ENCODE measurements at regions not wholly inside any gene's neighbourhood (a gene's known extent, or its start where the extent isn't known, plus 50 kb on each side); places are given as distances from the start of the nearest gene placed in this dataset.

DNA sequence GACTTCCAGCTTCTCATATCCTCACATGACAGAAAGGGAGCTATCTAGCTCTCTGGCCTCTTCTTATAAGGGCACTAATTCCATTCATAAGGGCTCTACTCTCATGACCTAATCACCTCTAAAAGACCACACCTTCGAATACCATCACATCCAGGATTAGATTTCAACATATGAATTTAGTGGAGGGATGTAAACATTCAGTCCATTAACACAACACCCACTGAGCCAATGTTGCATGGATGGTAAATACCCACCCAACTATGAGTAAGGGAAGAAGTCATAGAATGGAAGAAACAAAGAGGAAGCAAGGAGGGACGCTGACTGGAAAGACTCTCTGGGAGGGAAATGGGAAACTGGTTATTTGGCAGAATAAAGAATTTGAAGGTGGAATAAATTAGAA is 112.6 kb upstream of the CCDC112 start:
- no peak for DNase-seq (ENCODE audit: low read depth, low spot score)

DNA sequence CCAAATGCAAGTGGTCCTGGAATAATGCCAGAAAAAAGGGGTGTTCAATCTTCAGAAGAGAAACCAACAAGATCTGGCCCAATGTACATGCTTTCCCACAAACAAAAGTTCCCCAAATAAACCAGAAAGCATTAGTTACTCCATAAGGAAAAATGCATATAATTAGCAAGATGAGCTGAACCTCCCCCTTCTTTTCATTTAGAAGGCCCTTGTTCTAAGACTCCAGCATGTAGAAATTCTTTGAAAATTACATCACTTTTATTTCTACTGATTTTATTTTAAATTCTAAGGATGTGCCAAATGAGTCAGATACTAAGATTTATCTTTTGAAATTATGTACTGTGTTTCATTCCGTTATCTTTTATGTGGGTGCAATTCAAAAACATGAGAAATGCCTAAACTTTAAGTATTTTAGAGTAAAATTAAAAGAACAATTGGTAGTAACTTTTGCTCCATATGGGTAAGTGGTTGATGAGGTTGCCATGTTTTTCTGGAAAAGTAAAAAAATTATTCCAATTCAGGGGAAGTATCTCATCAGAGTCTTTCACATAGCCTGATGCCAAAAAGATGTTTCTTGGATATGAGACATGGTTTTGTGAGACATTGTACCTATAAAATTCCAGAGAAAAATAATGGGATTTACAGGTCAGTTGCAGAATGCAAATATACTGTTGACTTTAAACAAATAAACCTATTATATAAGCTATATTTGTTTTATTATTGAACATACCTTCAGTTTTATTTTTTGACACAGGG is 106.5 kb upstream of the CCDC112 start:
- no peak for DNase-seq (ENCODE audit: low read depth, low spot score)

DNA sequence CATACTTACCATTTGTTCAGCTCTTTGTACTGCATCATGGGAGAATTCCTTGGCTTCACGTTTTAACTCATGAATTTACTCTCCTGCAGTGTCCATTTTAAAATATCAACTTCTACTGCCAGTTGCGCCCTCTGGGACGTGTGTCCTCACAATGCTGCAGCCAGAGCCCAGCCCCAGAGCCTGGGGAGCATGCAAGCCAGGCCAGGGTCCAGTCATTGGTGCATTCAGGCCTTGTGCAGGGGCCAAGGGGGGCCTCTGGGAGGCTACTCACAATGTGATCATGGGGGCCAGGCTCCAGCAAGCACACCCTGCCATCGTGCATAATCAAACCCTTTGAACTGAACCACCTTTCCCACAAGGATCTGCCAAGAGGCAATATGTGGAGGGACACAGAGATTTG is 105.6 kb upstream of the CCDC112 start:
- DNase-seq (ENCODE audit: low read depth, low spot score) = no peak

DNA sequence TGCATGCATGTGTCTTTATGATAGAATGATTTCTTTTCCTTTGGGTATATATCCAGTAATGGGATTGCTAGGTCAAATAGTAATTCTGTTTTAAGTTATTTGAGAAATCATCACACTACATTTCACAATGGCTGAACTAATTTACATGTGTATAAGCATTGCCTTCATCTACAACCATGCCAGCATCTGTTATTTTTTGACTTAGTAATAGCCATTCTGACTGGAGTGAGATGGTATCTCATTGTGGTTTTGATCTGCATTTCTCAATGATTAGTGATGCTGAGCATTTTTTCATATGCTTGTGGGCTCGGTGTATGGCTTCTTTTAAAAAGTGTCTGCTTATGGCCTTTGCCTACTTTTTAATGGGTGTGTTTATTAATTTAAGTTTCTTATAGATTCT is 102.3 kb upstream of the CCDC112 start:
- DNase-seq (ENCODE audit: low read depth, low spot score) = no peak

DNA sequence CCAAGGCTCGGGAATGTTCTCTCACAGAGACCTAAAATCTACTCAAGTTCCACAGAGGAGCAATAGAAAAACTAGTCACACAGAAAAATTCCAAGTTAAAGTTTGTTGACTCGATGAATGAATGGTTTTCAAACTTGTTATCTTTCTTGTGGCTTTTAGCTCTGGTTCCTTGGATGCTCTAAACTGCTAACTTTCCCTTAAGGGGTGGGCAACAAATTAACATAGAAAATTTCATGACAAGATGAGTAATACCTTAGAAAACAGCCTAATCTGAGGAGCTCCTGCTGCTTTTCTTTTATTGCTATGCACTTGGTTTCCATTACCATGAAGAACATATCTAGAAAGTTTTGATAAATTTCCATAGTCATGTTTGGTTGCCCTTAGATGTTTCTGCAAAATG is 100.2 kb upstream of the CCDC112 start:
- no peak for DNase-seq (ENCODE audit: low read depth, low spot score)

DNA sequence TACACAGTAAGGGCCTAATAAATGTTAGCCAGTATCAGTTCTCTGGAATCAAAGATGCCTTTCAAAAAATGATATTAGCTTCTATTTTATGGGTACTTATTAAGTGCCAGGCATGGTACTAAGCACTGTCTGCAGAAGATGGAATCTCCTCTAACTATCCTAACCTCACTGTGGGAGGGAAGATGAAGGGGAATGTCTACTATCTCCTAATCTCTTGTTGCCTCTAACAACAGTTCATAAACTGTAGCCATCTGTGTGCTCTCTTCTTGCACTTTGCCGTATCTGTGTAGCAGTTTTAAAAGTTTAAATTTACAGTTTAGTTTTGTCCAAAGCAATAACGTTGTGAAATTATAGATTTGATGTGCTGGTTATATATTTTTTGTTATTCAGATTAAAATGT is 99.6 kb upstream of the CCDC112 start:
- no peak for DNase-seq (ENCODE audit: low read depth, low spot score)

DNA sequence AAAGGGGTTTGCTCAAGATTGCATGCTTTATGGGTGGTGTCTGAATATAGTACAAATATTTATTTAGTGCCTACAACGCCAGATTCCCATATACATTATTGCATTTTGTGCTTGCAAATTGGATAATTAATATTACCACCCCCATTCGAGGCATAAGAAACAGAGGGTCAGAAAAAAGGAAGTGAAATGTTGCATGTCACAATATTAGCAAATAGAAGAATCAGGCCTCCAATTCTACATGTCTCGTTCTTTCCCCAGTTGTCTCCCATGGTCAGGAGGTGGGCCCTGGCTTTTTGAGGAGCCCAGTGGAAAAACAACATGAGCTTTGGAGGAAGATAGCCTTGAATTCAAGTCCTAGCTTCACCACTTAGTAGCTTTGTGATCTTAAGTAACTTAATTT is 98.1 kb upstream of the CCDC112 start:
- no peak for DNase-seq (ENCODE audit: low read depth, low spot score)

DNA sequence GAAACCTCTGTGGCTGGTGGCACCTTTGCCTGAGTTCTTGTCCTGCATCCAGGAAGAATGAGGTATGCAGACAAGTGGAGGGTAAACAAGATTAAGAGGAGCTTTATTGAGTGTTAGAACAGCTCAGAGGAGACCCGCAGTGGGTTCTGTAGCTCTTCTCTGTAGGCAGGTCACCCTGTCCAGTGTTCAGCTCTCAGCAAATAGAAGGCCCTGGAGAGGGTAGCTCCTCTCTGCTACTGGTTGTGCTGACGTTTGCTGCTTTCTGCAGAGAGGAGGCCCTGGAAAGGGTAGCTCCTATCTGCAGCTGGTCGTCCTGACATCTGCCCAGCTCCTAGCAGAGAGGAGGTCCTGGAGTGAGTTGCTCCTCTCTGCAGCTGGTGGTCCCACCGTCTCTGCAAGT is 96.8 kb upstream of the CCDC112 start:
- no peak for DNase-seq (ENCODE audit: low read depth, low spot score)

DNA sequence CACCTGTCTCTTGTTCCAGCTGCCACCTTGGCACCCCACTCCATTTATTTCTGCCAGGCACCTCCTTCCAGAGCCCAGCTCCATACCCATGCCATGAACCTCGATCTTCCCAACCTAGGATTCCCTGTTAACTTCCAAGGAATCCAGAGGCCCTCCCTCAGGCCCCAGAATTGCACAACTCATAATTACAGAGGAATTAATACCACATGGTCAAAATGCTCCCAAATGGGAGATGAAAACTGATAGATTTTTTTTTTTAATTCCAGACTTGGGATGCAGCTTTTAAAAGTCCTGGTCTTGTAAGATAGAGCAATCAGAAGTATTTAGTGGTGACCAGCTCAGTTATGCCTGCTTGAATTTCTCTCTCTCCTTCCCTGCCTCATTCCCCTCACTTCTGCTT is 96.2 kb upstream of the CCDC112 start:
- no peak for DNase-seq (ENCODE audit: low read depth, low spot score)

DNA sequence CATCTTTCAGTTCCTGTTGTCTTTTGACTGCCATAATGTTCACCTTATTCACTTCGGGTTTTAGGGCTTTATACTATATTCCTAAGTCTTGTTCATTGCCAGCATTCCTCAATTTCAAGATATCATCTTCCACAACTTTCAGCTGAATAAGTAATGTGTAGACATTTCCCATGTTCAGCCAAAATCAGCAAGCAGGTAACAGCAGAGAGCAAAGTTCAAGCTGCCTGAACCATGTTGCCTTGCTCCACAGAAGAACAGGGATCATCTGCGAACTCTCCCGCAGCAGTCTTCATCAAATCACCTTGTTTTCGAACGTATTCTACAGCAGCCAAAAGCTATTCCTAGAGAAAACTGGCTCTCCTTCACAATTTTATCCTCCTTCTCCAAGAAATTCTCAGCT is 95.3 kb upstream of the CCDC112 start:
- DNase-seq (ENCODE audit: low read depth, low spot score) = no peak

DNA sequence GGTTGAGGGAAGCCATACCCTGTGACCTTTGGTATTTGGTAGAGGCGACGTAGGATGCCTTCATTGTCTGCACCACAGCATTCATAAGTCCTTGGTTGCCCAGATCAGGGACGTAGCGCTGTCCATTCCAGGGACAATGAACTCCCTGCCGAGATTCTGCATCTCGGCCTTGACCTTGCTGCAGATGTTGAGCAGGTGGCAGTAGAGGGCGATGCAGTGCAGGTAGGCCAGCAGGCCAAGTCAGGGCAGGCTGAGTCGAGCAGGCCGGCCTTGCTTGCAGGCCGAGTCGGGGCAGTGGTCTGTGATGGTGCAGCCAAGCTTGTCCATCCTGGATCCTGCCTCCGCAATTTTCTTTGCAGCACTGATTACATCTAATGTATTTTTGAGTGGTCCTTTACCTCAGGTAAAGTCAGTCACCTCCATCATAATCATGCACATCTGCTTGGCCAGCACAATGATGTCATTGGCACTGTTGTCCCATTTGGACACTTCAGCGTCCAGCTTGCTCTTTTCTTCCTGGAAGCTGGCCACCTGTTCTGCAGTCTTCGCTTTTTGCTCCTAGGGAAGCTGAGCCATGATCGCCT is 93.4 kb upstream of the CCDC112 start:
- DNase-seq (ENCODE audit: low read depth, low spot score) = peak; percentile 35

DNA sequence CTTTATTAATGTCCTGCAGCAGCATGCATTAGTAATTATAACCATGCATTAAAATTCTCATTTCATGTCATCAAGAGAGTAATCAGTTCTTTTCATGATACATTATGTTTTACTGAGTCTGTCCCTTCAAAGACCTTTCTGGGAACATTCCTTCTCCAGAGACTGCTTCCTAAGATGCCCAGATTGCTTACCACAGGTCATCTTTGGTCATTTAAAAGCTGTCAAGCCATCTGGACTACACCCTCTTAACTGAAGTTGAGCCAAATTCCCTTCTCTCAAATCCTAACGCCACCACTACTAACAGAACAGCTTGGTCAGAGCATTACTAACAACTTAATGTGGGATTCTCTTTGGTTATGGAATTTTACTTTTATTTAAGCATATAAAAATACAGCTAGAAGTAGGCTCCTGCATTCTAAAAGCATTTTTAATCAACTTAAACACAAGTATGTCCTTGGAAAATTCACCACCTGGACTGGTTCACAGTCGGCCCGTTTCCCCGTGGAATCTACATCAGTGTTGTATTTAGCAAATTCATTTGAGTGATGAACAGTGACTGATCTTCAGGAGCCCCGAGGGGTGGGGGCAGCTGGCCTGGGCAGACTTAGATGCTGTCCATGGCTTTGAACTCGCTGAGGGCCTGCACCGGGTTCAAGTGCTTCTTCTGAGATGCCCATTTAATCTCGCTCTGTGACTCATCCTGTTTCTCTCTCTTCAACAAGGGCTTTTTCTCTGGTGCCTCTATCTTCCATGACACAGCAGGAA is 92.8 kb upstream of the CCDC112 start:
- DNase-seq (ENCODE audit: low read depth, low spot score) = no peak

DNA sequence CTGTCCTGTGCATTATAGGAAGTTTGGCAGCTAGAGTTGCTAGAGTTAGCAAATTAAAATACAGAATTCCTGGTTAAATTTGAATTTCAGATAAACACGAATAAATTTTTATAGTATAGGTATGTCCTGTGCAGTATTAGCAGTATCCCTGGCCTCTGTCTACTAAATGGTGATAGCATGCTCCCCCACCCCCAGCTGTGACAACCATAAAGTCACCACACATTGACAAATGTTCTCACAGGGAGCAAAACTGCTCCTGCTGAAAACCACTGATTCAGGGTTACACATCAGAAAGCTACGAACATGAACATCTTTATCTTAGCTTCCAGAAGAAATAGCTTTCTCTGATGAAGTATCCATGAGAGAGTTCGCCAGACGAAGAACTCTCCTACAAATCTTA is 91.8 kb upstream of the CCDC112 start:
- DNase-seq (ENCODE audit: low read depth, low spot score) = no peak

DNA sequence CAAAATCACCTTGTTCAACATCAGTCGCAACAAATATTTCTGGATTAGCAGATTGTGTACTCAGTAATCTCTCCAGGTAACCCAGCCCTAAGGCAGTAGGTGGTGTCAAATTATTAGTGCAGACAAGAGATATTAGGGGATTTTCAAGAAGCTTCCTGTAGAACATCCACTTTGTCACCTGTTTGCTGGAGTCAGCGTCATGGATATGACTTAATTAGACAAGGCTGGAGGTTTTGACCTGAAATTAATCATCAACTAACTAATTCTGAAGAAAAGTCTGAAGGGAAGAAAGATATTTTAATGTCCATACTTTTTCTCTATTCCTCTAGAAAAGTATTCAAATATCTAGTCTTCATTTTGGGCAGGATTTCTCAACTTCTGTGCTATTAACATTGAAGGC is 91.4 kb upstream of the CCDC112 start:
- no peak for DNase-seq (ENCODE audit: low read depth, low spot score)

DNA sequence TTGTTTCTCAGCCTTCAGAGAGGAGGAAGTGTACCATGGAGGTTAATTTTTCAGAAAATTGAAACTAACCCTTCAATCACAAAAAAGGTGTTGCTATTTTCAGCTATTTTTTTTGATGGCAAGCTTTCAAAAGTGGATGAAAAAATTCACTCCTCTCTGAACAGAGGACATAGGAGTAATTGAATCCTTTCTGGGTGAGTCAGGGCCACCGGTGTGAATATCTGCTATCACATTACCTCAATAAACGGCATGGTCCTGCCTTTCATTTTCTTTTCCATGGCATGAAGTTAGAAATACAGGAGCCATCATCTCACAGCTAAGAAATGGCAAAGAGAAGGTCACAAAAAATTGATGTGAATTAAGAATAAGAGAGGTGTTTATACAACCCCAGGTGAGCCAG is 90.2 kb upstream of the CCDC112 start:
- DNase-seq (ENCODE audit: low read depth, low spot score) = no peak

DNA sequence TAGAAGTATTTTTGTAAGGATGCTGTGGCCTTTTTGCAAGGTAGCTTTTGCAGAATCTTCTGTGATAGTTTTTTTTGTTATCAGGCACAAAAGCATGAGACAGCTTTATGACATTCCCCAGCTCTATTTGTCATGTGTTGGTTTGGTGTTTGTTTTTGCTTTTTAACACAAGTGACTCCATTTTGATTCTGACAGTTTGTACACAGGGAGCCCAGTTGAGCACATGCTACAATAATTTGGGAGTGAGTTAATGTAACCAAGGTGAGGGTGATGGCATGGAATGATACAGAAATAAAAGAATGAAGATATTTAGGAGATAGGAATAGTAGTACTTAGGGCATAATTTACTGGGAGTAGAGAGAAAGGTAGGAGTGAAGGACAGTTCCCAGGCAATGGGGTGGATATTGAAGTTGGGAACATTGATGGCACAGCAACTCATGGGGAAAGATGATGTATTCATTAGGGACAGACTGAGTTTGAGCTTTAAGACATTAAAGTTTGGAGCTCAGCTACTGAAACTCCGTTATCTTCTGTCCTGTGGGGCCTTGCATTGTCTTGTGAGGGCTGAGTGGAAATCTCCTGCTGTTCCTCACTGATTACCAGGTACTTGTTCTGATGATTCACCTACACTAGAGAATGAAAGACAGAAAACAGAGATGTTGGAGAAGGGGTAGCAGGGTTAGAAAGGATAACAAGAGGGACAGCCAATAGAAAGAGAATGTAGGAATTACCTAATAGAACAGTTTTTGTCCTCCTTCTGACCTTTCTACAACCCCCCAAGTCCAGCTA is 88.3 kb upstream of the CCDC112 start:
- DNase-seq (ENCODE audit: low read depth, low spot score) = no peak

DNA sequence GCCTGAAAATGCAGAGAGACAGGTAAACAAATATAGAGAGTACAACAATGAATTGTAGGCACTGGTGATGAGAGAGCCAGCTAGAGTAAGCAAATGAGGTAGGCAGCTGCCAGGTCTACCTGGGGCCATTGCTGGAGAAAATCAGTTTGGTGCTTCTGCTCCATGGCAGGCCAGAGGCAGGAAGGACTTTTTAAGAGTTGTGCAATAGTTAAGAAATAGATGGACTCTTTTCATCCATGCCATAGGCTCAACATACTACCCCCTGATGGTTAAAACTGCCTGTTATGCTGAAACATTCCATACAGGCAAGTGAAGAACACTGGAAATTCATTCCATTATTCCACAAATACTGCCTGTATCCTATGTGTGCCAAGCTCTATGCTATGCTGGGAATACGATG is 86.5 kb upstream of the CCDC112 start:
- DNase-seq (ENCODE audit: low read depth, low spot score) = no peak

DNA sequence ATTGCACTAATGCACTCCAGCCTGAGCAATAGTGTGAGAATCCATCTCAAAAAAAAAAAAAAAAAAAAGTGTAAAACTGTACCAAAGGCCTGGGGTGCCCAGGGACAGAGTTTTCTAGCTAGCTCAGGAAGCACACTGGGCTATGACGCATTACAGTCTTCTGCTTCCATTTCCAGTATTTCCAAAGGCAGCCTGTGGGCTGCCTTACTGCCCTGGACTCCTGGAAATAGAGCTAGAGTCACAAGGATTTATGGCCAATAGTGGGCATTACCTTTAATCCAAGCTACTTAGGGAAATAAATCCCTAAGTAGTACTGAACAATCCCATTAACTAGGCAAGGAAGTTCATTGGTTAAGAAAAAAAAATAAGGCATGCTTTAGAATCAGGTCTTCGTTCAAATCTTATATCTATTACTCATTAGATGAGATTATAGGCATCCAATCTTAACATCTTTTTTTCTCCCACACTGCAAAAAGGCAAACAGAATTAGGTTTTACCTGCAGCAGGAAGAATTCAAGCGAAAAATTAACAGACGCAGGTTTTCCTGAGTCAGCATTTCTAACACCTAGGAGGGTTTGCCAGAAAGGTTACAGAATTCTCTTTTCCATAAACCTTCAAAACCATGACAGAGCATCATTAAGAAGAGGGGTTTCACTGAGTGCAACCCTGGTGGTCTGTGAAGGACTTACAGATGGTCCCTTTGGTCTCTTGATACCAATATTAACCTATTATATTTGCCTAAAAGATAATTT is 85.6 kb upstream of the CCDC112 start:
- DNase-seq (ENCODE audit: low read depth, low spot score) = no peak

DNA sequence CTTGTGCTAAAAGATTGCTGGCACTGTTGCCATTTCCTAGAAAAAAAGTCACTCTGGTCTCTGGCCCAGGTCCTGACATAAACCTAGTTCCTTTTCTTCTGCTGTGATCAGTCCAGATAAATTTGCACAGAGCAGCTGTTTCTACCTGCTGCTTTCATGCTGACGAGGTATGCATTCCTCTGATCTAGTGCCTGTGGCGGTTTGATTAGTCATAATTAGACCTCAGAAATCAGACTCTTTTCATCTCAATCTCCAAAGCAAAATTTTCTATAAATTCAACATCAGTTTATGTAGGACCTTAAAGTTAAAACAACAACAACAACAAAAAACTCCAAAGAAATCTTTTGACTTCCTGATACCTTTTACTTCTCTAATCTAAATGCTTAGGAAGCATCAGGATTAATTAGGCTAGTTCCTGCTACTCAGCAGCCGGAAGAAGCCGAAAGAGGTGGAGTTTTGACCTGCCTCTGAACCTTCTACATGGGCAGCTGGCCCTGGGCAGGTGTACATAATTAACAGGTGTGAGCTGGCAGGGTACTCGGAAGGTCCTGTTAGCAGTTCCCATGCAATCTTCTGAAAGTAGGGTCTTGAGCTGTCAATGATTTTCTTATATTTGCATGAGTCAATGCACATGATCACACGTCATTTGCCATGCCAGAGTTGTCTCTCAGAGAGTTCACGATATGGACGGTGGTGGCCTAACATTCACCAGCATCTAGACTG is 83.3 kb upstream of the CCDC112 start:
- DNase-seq (ENCODE audit: low read depth, low spot score) = no peak

DNA sequence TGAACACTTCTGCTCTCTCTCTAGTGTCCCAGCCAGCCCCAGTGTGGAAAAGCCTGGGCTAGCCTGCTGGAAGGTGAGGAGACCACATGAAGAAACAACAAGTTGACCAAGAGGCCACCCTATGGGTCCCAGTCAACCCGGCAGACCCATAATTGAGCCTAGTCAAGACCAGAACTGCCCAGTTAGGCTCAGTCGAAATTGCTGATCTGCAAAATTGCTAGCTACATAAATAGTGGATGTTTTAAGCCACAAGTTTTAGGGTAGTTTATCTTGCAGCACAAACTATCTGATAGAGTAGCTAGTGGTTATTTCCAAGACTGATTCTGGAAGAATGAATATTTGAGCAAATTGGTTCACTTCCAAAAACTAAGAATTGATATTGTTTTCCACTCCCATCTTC is 82.3 kb upstream of the CCDC112 start:
- no peak for DNase-seq (ENCODE audit: low read depth, low spot score)
